Activated naive CD8-positive, alpha-beta T cell treated with anti-CD3 and anti-CD28 coated beads, Interleukin-2, amount 10 ng/mL, durations not matched to agents 7 days and 5 days (primary cell): ENCODE measurements at regions not wholly inside any gene's neighbourhood (a gene's known extent, or its start where the extent isn't known, plus 50 kb on each side); places are given as distances from the start of the nearest gene placed in this dataset.

ENCODE experiments used
- ATAC-seq: fragments of 150-1000 bp; cut with Tn5 transposase; one replicate; pipeline ENCODE4 v1.10.0; 2021; ENCODE audit warnings: low read depth, moderate library complexity
- POLR2A ChIA-PET: fragments of 350-600 bp; sonication (Branson Sonifier 250); formaldehyde crosslinking; loops from one replicate; lab custom pipeline; 2021; ENCODE audit warnings: antibody characterized with exemption; lab: Charles Lee
- DNase-seq: peaks from one replicate; pipeline ENCODE4 v3.0.0; 2021
- H3K27ac Mint-ChIP-seq: one replicate; pipeline ENCODE4 v1.8.0; 2022; ENCODE audit warnings: mild to moderate bottlenecking, mixed read lengths
- H3K27me3 Mint-ChIP-seq: one replicate; pipeline ENCODE4 v1.8.0; 2022; ENCODE audit warnings: mild to moderate bottlenecking, moderate library complexity, mixed read lengths
- H3K36me3 Mint-ChIP-seq: one replicate; pipeline ENCODE4 v1.8.0; 2021; ENCODE audit warnings: mild to moderate bottlenecking, mixed read lengths
- H3K4me1 Mint-ChIP-seq: one replicate; pipeline ENCODE4 v1.8.0; 2021; ENCODE audit warnings: mixed read lengths
- H3K4me3 Mint-ChIP-seq: one replicate; pipeline ENCODE4 v1.8.0; 2022; ENCODE audit warnings: mild to moderate bottlenecking, moderate library complexity, mixed read lengths
- H3K9me3 Mint-ChIP-seq: one replicate; pipeline ENCODE4 v1.8.0; 2021; ENCODE audit warnings: mixed read lengths

DNA sequence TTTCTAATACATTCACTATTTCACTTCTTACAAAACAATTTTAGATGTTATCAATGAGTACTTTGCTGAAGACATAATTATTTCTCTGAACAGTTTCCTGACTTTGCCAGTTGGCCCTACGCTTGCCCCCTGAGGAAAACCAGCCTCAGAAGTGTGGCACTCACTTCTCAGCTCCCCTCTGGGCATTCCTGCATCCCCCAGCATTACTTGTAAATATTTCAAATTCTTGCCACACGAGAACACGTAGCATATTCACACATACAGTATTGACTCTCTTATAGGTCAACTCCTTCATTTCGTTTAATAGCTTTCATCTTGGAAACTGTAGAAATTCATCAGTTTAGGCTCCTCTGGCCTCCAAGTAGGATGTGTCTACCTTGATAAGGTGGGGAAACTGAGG is 65.2 kb downstream of the OTX2 start:
- DNase-seq, result no peak
- H3K27me3 Mint-ChIP-seq, result peaks cover 7% of the 10 kb centered on the region
- POLR2A ChIA-PET, result no interaction called here
- H3K36me3 Mint-ChIP-seq, result no peaks in the 10 kb centered on the region
- no peak overlapping the region for H3K27ac Mint-ChIP-seq
- no peaks in the 10 kb centered on the region for H3K9me3 Mint-ChIP-seq
- no peaks in the 10 kb centered on the region for H3K4me1 Mint-ChIP-seq
- ATAC-seq, result no peak
- H3K4me3 Mint-ChIP-seq, result no peak overlapping the region

DNA sequence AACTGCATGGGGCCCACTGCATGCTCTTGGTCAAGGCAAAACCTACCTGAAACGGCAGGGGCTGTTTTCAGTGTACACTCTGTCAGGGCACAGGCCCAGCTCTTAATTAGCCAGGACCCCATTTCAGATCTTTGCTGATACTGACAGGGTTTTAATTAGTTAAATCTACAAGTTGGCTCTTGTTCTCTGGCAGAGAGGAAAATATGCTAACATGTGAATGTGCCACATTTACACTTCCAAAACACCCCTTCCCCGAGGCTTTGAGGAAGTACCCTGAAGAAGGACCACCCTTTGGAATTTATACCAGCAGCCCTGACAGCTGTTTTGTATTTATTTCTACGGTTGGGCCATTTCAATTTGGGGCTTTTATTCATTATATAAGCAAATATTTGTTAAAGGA is 66.3 kb downstream of the OTX2 start:
- no peak for DNase-seq
- ATAC-seq, result no peak
- Mint-ChIP-seq H3K27me3 (peaks cover 3% of the 10 kb centered on the region), H3K27ac (no peak overlapping the region), H3K4me3 (no peak overlapping the region), H3K4me1 (no peaks in the 10 kb centered on the region), H3K9me3 (no peaks in the 10 kb centered on the region), H3K36me3 (no peaks in the 10 kb centered on the region)
- POLR2A ChIA-PET, result no interaction called here

DNA sequence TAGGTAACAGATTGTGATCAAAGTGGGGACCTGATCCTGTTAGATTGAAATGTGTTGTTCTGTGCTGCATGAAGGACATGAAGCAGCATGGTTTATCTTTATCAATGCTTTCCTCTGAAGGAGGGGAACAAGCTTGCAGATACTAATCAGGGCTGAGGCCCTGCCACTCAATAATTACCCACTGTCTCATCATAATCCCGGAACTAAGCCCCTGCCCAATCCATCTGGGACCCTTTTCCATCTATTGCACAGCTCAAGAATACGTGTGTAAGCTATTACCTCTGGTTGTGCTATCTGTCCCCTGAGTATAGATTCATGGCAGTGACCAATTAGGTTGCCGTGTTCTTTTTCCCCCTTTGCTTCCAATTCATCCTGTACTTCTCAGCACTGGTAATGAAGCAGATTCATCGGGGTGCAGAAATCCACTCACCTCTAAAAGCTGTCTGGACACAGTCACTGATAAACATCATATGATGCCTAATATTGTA is 67.8 kb downstream of the OTX2 start:
- no peak for DNase-seq
- ATAC-seq, result no peak
- POLR2A ChIA-PET, result no interaction called here
- no peaks in the 10 kb centered on the region for H3K36me3 Mint-ChIP-seq
- H3K4me1 Mint-ChIP-seq, result no peaks in the 10 kb centered on the region
- H3K4me3 Mint-ChIP-seq, result no peak overlapping the region
- H3K9me3 Mint-ChIP-seq, result no peaks in the 10 kb centered on the region
- no peak overlapping the region for H3K27ac Mint-ChIP-seq
- peaks cover 3% of the 10 kb centered on the region for H3K27me3 Mint-ChIP-seq

DNA sequence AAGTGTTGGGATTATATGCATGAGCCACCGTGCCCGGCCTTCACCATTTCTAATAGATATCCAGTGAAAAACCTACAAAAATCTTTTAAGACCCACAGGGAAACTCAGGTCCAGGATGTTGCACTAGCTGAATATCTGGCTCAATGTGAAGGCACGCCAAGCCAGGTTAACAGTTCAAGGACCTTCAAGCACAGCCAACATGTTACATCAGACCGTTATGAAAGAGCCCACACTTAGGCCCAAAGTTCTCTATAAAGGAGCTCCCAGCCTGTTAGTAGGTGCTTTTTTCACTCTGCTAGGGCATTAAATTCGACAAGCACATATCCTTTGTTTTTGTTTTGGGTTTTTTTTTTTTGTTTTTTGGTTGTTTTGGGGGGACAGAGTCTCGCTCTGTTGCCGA is 69.0 kb downstream of the OTX2 start:
- ATAC-seq (no peak), DNase-seq (no peak)
- Mint-ChIP-seq H3K4me3 (no peak overlapping the region), H3K9me3 (no peaks in the 10 kb centered on the region), H3K27me3 (peaks cover 3% of the 10 kb centered on the region), H3K4me1 (no peaks in the 10 kb centered on the region), H3K27ac (no peak overlapping the region), H3K36me3 (no peaks in the 10 kb centered on the region)
- POLR2A ChIA-PET, result no interaction called here

DNA sequence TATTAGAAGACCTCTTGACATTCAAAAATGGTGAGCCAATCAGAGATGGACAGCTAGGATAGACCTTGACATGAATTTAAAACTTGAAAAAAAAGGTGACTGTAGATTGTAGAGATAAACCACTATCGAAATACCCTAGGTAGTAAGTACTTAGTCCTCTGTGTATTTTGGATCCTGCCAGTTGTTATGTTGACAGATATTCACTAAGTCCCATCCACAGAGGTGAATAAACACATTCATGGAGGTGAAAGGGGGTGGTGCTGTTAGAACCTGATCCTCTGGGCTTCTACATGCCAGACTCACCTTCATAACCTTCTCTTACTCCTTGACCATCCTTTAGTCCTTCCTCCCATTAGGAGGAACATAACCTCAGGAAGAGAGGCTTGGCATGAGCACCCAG is 72.3 kb downstream of the OTX2 start:
- H3K4me1 Mint-ChIP-seq, result no peaks in the 10 kb centered on the region
- no peaks in the 10 kb centered on the region for H3K36me3 Mint-ChIP-seq
- H3K27me3 Mint-ChIP-seq, result peaks cover 7% of the 10 kb centered on the region
- no peak overlapping the region for H3K27ac Mint-ChIP-seq
- POLR2A ChIA-PET, result no interaction called here
- ATAC-seq, result no peak
- DNase-seq, result no peak
- H3K4me3 Mint-ChIP-seq, result no peak overlapping the region
- no peaks in the 10 kb centered on the region for H3K9me3 Mint-ChIP-seq

DNA sequence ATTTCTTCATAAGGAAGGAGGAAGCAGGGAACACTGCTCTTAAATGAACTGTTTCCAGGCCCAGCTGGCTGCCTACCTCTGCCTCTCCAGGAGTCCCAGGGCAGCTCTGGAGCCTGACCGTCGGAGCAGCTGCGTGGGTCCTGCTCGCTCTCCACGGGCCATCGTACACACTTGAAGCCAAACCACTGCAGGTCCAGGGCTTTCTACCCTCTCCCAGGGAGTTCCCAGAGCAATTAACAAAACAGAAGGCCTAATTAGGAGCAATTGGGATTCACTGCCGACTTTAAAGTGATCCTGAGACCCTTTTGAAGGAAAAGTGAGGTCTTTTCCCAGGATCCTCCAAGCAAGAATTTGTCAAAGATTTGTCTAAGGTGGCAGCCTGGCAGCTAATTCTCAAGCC is 76.9 kb downstream of the OTX2 start:
- Mint-ChIP-seq H3K27ac (no peak overlapping the region), H3K4me1 (peaks cover 4% of the 10 kb centered on the region), H3K36me3 (no peaks in the 10 kb centered on the region), H3K9me3 (no peaks in the 10 kb centered on the region), H3K4me3 (no peak overlapping the region), H3K27me3 (peaks cover 24% of the 10 kb centered on the region)
- no peak for DNase-seq
- POLR2A ChIA-PET, result no interaction called here
- ATAC-seq, result no peak

DNA sequence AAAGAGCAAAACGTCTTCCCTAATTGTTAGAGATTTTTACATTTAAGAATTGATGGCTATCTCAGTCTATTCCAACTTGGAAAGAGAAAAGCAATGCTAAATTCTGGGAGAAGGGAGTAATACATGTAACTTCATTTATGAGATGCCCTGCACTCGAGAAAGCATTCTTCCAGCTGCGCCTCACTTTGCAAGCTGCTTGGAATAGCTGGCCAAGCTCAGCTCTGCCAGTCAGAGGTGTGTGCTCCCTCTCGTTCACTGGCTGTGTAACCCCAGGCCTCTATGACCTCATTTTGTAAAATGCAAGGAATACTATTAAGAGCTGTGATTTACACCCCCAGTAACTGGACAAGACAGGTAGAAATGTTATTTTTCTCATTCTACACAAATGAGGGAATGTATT is 79.1 kb downstream of the OTX2 start:
- Mint-ChIP-seq H3K9me3 (no peaks in the 10 kb centered on the region), H3K27ac (no peak overlapping the region), H3K4me1 (peaks cover 4% of the 10 kb centered on the region), H3K27me3 (peaks cover 27% of the 10 kb centered on the region), H3K4me3 (no peak overlapping the region), H3K36me3 (no peaks in the 10 kb centered on the region)
- no peak for DNase-seq
- ATAC-seq, result no peak
- POLR2A ChIA-PET, result no interaction called here

DNA sequence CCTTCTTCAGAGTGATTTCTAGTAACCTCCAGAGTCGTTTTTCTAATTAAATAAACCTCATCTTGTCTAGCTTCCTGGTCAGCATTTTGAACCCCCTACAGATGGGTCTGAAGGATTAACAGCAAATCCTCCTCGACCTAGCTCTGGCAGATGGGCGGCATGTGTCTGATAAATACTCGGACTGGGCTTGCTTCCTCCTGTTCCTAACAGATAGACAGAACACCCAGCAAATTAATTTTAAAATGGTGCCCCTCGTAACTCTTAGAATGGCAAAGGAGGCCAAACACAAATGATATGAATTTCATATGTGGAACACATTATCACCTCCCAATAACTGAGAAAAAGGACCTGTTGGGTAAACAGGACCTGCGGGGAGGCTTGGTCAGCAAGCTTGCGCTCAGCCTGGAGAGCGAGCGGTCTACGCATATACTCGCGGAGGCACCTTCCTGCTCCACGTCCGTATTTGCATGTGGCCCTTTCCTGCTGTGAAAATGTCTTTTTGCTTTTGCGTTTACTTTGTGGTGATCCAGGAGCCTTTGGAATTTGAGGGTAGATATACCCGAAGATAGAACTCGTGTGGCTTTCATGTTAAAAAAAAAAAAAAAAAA is 79.6 kb downstream of the OTX2 start:
- H3K27ac Mint-ChIP-seq, result no peak overlapping the region
- no peak for DNase-seq
- H3K36me3 Mint-ChIP-seq, result no peaks in the 10 kb centered on the region
- H3K4me1 Mint-ChIP-seq, result peaks cover 4% of the 10 kb centered on the region
- peaks cover 27% of the 10 kb centered on the region for H3K27me3 Mint-ChIP-seq
- no peak for ATAC-seq
- H3K4me3 Mint-ChIP-seq, result no peak overlapping the region
- no peaks in the 10 kb centered on the region for H3K9me3 Mint-ChIP-seq
- POLR2A ChIA-PET, result interaction anchor here (0.6 kb wide), 1 partner anchor 1826 kb away, joined by 3 read pairs; no protein-coding TSS in a partner anchor

DNA sequence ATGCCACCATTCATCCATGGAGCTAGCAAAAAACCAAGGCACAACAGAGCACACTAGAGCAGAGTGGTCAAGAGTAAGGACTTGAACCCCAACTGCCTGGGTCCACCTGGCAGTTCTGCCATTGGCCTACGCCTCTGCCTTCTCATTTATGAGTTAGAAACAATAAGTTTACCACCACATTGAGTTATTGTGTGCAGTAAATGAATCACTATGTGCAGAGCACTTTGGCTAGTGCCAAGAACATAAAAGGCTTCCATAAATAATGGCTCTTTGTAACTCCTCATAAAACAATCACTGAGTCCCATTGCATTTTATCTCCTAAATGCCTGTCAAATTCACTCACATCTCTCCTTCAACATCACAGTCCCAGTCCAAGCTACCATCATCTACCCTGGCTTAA is 86.3 kb downstream of the OTX2 start:
- H3K36me3 Mint-ChIP-seq, result no peaks in the 10 kb centered on the region
- peaks cover 9% of the 10 kb centered on the region for H3K27me3 Mint-ChIP-seq
- no peaks in the 10 kb centered on the region for H3K9me3 Mint-ChIP-seq
- ATAC-seq (no peak), DNase-seq (no peak)
- no peaks in the 10 kb centered on the region for H3K4me1 Mint-ChIP-seq
- no peak overlapping the region for H3K27ac Mint-ChIP-seq
- no peak overlapping the region for H3K4me3 Mint-ChIP-seq
- POLR2A ChIA-PET, result no interaction called here

DNA sequence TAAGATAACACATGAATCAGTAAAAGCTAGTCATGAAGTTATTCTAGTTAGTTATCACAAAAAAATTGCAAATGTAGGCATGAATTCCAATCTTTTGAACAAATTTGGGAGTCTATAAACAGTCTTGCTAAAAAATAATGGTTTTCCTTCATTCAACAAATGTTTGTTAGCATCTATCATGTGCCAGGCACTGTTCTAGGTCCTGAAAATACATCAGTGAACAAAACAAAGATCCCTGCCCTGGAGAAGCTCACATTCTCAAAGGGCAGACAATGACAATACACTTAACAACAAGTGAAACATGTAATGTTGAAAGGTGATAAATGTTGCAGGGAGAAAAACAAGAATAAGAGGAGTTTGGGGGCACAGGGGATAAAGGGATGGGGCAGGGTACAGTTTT is 86.9 kb downstream of the OTX2 start:
- ATAC-seq, result no peak
- no peaks in the 10 kb centered on the region for H3K36me3 Mint-ChIP-seq
- peaks cover 9% of the 10 kb centered on the region for H3K27me3 Mint-ChIP-seq
- H3K9me3 Mint-ChIP-seq, result no peaks in the 10 kb centered on the region
- H3K4me3 Mint-ChIP-seq, result no peak overlapping the region
- no peak for DNase-seq
- no peaks in the 10 kb centered on the region for H3K4me1 Mint-ChIP-seq
- H3K27ac Mint-ChIP-seq, result no peak overlapping the region
- POLR2A ChIA-PET, result no interaction called here

DNA sequence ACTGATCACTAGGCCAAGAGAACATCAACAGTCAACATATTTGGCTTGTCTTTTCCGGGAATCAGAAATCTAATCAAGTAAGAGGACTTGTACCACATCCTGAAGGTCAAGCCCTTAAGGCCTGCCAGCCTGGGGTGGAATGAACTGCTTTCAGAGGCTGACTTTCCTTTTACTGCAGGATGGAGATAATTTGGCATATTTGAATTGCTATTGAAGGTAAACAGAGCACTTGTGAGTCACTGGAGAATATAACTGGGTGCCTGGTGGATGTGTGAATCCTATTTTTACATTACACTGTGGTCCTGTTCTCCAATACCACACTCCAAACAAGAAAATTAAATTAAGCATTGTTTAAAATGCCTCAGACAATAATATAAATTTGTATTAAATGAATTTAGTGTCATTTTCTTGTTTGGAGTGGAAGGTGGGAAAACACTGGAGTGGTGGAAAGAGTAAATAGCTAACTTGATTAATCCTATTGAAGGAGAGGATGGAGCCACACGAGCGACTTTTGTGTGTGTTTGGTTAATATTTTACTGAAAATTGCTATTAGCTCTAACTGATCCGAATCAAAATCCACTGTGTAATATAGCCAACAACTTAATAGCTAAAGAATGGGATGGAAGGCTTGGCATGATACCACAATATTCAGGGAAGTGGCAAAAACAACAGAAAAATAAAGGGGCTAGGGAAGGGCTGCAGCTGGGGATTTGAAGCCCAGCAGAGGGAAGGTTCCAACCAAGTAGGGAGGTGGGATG is 89.4 kb downstream of the OTX2 start:
- Mint-ChIP-seq H3K27me3 (peaks cover 7% of the 10 kb centered on the region), H3K27ac (no peak overlapping the region), H3K4me3 (no peak overlapping the region), H3K4me1 (no peaks in the 10 kb centered on the region), H3K9me3 (no peaks in the 10 kb centered on the region), H3K36me3 (no peaks in the 10 kb centered on the region)
- DNase-seq, result no peak
- no peak for ATAC-seq
- POLR2A ChIA-PET, result no interaction called here

DNA sequence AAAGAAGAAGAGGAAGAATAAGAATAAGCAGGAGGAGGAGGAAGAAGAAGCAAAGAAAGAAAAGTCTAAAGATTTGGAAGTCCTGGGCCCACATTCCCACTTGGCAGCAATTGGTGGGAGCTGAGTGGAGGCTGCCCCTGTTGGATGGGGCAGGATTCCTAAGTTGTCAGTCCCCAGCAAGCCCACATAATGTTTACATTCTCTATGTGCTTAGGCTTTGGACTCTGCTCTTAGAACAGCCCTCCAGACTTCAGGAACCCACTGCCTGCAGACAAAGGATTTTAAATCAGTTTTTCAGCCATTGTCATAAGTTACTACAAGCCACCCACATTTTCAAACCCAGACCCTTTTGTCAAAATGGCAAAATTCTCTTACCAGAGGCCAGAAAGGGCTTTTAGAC is 92.0 kb downstream of the OTX2 start:
- H3K27ac Mint-ChIP-seq, result no peak overlapping the region
- no peaks in the 10 kb centered on the region for H3K36me3 Mint-ChIP-seq
- H3K4me1 Mint-ChIP-seq, result no peaks in the 10 kb centered on the region
- H3K9me3 Mint-ChIP-seq, result no peaks in the 10 kb centered on the region
- ATAC-seq, result no peak
- H3K27me3 Mint-ChIP-seq, result peaks cover 5% of the 10 kb centered on the region
- no peak for DNase-seq
- no peak overlapping the region for H3K4me3 Mint-ChIP-seq
- POLR2A ChIA-PET, result no interaction called here

DNA sequence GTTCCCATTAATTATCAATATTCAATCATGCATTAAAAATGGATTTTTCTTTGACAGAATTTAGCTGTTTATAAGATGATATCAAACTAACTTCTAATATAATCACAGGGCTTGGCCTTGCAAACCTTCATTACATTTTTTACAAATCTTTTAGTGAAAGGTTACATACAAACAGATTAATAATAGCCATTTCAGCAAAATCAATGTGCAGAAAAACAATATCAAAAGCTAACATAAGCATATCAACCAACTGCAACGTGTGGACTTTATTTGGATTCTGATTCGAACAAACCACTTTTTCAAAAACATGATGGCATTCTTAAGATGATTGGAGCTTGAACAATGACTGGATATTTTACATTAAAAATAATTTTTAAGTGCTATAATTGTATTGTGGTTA is 93.6 kb downstream of the OTX2 start:
- H3K36me3 Mint-ChIP-seq, result no peaks in the 10 kb centered on the region
- no peak for DNase-seq
- POLR2A ChIA-PET, result no interaction called here
- no peak for ATAC-seq
- no peak overlapping the region for H3K27ac Mint-ChIP-seq
- H3K9me3 Mint-ChIP-seq, result no peaks in the 10 kb centered on the region
- H3K4me3 Mint-ChIP-seq, result no peak overlapping the region
- peaks cover 2% of the 10 kb centered on the region for H3K27me3 Mint-ChIP-seq
- H3K4me1 Mint-ChIP-seq, result no peaks in the 10 kb centered on the region

DNA sequence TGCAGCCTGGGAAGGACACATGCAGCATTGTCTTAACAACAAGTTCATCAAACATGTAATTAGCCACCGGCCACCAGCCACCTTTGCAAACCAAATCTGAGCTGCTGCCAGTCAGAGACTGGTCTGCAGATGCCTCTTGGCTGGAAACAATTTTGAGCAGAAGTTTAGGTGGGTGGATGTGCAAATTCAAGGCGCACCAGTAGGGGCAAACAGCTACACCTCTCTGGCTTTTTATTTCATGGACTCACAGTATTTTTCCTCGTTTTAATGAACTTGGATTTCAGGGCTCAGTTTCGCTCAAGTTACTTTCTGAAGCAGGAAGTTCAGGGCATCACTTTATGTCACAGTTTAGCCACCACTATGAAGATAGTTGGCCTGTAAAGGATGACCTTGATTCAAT is 94.3 kb downstream of the OTX2 start:
- no peaks in the 10 kb centered on the region for H3K4me1 Mint-ChIP-seq
- POLR2A ChIA-PET, result no interaction called here
- H3K36me3 Mint-ChIP-seq, result no peaks in the 10 kb centered on the region
- no peak overlapping the region for H3K27ac Mint-ChIP-seq
- DNase-seq, result no peak
- H3K4me3 Mint-ChIP-seq, result no peak overlapping the region
- H3K9me3 Mint-ChIP-seq, result no peaks in the 10 kb centered on the region
- H3K27me3 Mint-ChIP-seq, result peaks cover 2% of the 10 kb centered on the region
- no peak for ATAC-seq
